ENCODE measurements at regions not wholly inside any gene's neighbourhood (a gene's known extent, or its start where the extent isn't known, plus 50 kb on each side); places are given as distances from the start of the nearest gene placed in this dataset.

GRCh38 chr15:70466895-70467529 lies 296.3 kb downstream of the UACA start:
- Histone ChIP-seq H3K9me2 (replicated peaks; ENCODE audit: control insufficient read depth, low read length) (no peaks in the 10 kb centered on the region), H4K20me1 (ENCODE audit: control insufficient read depth, insufficient read depth, low read depth, low read length) (no peaks in the 10 kb centered on the region), H3K4me3 (ENCODE audit: low read length) (no peak overlapping the region), H3K27me3 (ENCODE audit: control insufficient read depth, low read length) (peaks cover 11% of the 10 kb centered on the region), H3K79me2 (ENCODE audit: control insufficient read depth, low read length) (no peaks in the 10 kb centered on the region), H3K27ac (ENCODE audit: low read depth, low read length) (no peak overlapping the region), H3K4me1 (ENCODE audit: control insufficient read depth, low read length) (peaks cover 32% of the 10 kb centered on the region), H3K9me3 (ENCODE audit: control insufficient read depth, insufficient read depth, low read length) (no peaks in the 10 kb centered on the region), H3K36me3 (ENCODE audit: control insufficient read depth, low read length) (no peaks in the 10 kb centered on the region), H3F3A (ENCODE audit: control insufficient read depth, insufficient read depth) (no peaks in the 10 kb centered on the region), H3K4me2 (ENCODE audit: low read length) (no peak overlapping the region)
- TF ChIP-seq EZH2phosphoT487 (IDR thresholded peaks at IDR 0.05; ENCODE audit: borderline replicate concordance, low read length) (no peak), CTCF (IDR thresholded peaks at IDR 0.05; ENCODE audit: low read depth, low read length, poor library complexity, severe bottlenecking) (peak; percentile 81)

- Histone ChIP-seq H3K9me2 (replicated peaks; ENCODE audit: control insufficient read depth, low read length) (no peaks in the 10 kb centered on the region), H3F3A (ENCODE audit: control insufficient read depth, insufficient read depth) (no peaks in the 10 kb centered on the region), H3K27me3 (ENCODE audit: control insufficient read depth, low read length) (peaks cover 11% of the 10 kb centered on the region), H3K4me3 (ENCODE audit: low read length) (no peak overlapping the region), H3K79me2 (ENCODE audit: control insufficient read depth, low read length) (no peaks in the 10 kb centered on the region), H3K27ac (ENCODE audit: low read depth, low read length) (no peak overlapping the region), H3K4me1 (ENCODE audit: control insufficient read depth, low read length) (peaks cover 32% of the 10 kb centered on the region), H3K4me2 (ENCODE audit: low read length) (no peak overlapping the region), H3K9me3 (ENCODE audit: control insufficient read depth, insufficient read depth, low read length) (no peaks in the 10 kb centered on the region), H3K36me3 (ENCODE audit: control insufficient read depth, low read length) (no peaks in the 10 kb centered on the region), H4K20me1 (ENCODE audit: control insufficient read depth, insufficient read depth, low read depth, low read length) (no peaks in the 10 kb centered on the region)
- TF ChIP-seq CTCF (IDR thresholded peaks at IDR 0.05; ENCODE audit: low read depth, low read length, poor library complexity, severe bottlenecking) (no peak), EZH2phosphoT487 (IDR thresholded peaks at IDR 0.05; ENCODE audit: borderline replicate concordance, low read length) (no peak)
These were observed 297.1 kb downstream of the UACA start for GRCh38 chr15:70466305-70466704.

DNA sequence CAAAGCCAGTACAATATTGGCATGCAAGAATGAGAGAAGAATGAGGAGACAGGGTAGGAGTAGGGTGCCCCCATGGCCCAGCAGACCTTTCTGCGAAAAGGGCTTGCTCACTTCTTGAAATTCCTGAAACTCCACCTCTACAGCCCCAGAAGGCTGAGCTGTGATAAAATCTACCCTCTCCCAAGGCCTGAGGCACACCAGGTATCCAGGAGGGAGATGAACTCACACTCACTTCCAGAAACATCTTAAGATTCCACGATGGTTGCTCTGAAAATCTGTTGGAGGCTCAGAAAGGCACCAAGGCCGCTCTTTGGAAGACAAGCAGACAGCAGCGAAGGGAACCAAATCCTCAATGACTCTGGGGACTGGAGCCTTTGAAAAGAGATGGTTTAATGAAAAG lies 297.5 kb downstream of the UACA start:
- no peaks in the 10 kb centered on the region for H3K36me3 ChIP-seq (ENCODE audit: control insufficient read depth, low read length)
- no peak overlapping the region for H3K27ac ChIP-seq (ENCODE audit: low read depth, low read length)
- peaks cover 11% of the 10 kb centered on the region for H3K27me3 ChIP-seq (ENCODE audit: control insufficient read depth, low read length)
- H3K4me2 ChIP-seq (ENCODE audit: low read length), result no peak overlapping the region
- H4K20me1 ChIP-seq (ENCODE audit: control insufficient read depth, insufficient read depth, low read depth, low read length), result no peaks in the 10 kb centered on the region
- H3K4me1 ChIP-seq (ENCODE audit: control insufficient read depth, low read length), result peaks cover 32% of the 10 kb centered on the region
- H3K9me3 ChIP-seq (ENCODE audit: control insufficient read depth, insufficient read depth, low read length), result no peaks in the 10 kb centered on the region
- no peaks in the 10 kb centered on the region for H3F3A ChIP-seq (ENCODE audit: control insufficient read depth, insufficient read depth)
- H3K9me2 ChIP-seq (replicated peaks; ENCODE audit: control insufficient read depth, low read length), result no peaks in the 10 kb centered on the region
- no peak overlapping the region for H3K4me3 ChIP-seq (ENCODE audit: low read length)
- H3K79me2 ChIP-seq (ENCODE audit: control insufficient read depth, low read length), result no peaks in the 10 kb centered on the region
- TF ChIP-seq CTCF (IDR thresholded peaks at IDR 0.05; ENCODE audit: low read depth, low read length, poor library complexity, severe bottlenecking), result no peak
- TF ChIP-seq EZH2phosphoT487 (IDR thresholded peaks at IDR 0.05; ENCODE audit: borderline replicate concordance, low read length), result no peak
